8988T (cell line): ENCODE measurements at regions not wholly inside any gene's neighbourhood (a gene's known extent, or its start where the extent isn't known, plus 50 kb on each side); places are given as distances from the start of the nearest gene placed in this dataset.

Experiments
- DNase-seq: peaks from one replicate; pipeline ENCODE4 v3.0.0; 2011

GRCh38 chr6:105901583-105901982 is 184.6 kb upstream of the PRDM1 start:
- no peak for DNase-seq

- DNase-seq = no peak
Observed at GRCh38 chr6:105900125-105900937, 185.8 kb upstream of the PRDM1 start.

DNA sequence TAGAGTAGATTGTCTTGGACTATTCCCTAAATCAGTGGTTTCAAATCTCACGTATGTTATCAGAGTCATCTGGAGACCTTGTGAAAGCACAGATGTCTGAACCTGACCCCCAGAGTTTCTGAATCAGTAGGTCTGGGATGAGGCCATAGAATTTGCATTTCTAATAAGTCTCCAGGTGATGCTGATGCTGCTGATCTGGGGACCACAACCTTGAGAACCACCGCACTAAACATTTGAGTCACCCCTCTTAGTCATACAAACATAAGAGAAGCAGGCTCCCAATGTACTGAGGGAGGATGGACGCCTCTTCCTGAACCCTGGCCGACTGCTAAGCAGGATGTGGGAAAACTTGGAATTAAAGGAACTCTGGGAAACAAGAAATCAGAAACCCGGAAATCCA is 187.8 kb upstream of the PRDM1 start:
- no peak for DNase-seq

- no peak for DNase-seq
Observed at GRCh38 chr6:105897131-105897530, 189.0 kb upstream of the PRDM1 start.

DNA sequence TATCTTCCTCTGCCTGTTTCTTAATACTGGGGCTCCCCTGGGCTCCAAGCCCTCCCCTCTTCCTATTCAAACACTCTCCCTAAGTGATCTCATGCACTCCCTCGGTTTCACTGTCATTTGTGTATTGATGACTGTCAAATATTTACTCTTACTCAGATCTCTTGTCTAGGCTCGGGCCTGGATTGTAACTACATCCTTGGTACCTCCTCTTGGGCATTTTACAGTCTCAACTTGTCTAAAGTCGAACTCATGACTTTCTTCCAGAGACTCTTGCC is 189.4 kb upstream of the PRDM1 start:
- DNase-seq = no peak

GRCh38 chr6:105896052-105896820 is 189.9 kb upstream of the PRDM1 start:
- DNase-seq = no peak

DNA sequence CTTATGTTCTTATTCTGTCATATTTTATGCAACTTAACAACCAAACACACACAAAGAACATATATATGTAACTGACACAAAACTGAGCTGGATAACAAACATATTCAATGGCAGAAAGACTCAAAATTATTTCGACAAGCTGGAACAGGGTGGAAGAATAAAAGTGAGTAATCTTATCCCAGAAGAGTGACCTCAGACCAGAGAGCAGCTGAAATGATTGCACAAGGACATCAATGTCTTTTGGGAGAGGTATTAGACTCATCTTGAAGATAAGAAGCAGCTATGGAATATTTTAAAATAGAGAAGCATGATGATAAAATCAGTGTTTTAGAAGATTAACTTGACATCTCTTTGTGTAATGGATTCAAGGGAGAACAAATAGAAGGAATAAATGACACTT is 191.6 kb upstream of the PRDM1 start:
- no peak for DNase-seq

DNA sequence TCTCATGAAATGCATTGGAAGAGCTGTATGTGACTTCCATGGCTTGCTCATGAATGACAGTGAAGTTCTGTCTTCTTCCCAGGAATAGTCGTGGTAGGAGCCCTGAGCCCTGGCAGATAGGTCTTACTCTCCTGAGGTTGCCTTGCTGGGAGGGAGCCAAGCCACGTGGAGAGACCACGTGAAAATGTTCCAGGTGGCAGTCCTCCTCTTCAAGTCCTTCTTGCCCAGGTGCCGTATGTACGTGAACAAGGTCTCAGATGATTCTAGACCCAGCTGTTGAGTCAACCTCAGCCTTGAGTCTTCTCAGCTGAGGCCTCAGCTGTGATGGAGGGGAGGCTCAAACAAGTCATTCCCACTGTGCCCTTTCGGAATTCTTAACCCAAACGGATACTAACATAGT is 192.4 kb upstream of the PRDM1 start:
- DNase-seq = no peak

GRCh38 chr6:105892577-105893262 is 193.4 kb upstream of the PRDM1 start:
- DNase-seq = no peak

- no peak for DNase-seq
Observed at GRCh38 chr6:105890521-105891244, 195.5 kb upstream of the PRDM1 start.

- DNase-seq = no peak
Observed at GRCh38 chr6:105889902-105890301, 196.2 kb upstream of the PRDM1 start.

DNA sequence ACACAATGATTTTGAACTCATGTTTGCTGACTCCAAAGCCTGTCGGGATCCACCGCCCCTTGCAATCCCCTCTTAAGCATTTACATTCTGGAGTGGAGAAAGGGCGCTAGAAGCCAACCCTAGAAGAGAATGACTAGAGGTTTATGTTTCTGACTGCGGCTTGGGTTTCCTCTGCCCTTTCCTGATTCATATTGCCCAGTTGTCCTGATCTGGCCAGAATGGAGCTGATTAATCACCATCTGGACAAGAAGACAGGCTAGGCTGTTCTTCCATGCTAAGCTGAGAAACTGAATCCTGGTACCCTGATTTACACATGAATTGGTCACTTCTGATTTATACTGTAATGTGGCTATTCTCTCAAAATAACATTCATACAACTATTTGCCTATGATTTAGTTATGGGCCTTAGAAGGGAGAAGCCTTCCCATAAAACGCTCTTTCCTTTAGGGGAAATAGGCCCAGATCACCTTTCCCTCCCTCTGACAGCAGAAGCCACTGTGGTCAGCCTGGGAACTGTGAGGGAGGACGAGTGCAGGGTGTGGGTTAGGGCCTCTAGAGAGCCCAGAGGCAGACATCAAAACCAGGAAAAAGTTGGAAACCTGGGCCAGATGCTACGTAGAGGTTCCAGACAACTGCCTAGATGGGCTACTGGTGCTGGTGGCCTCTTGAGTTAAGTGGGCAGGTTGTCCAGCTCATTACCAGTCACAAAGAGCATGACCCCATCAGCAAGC is 199.2 kb upstream of the PRDM1 start:
- no peak for DNase-seq

GRCh38 chr6:105886066-105886813 is 199.9 kb upstream of the PRDM1 start:
- DNase-seq = no peak

DNA sequence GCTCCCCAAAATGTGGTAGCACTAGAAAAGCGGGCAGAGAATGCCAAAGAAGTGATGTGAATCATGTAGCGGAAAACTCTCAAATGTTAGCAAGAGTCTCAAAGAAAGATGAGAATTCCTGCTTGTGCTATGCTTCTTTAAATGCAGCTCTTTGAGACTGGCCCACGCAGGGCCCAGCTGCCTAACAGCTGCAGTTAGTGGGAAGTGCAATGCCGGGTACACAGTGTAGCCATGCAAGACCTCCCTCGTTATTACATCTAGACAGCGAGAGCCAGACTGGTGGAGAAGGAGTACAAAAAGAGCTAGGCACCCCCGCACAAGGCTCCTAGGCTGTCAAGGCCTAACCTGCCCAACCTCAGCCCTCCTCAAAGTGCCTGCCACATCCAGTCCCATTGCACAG is 201.7 kb upstream of the PRDM1 start:
- no peak for DNase-seq

DNA sequence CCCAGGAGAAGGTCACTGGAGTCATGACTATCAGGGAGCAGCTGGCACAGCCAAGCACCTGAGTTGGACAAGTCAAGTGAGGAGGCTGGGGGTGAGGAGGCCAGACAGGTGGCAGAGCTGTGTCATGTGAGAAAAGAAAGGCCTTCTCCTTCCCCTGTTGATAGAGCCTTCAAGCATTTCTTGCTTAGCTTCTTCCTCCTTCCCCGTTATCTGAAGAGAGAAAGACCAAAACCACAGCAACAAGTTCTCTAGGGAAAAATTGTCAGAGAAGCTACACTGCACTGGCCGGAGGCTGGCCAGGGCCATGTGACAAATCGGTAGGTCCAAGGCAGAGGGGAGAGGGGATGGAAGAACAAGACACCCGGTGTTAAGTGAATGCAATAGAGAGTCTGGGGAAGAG is 202.1 kb upstream of the PRDM1 start:
- DNase-seq = no peak

- no peak for DNase-seq
Observed at GRCh38 chr6:105882828-105883227, 203.3 kb upstream of the PRDM1 start.

DNA sequence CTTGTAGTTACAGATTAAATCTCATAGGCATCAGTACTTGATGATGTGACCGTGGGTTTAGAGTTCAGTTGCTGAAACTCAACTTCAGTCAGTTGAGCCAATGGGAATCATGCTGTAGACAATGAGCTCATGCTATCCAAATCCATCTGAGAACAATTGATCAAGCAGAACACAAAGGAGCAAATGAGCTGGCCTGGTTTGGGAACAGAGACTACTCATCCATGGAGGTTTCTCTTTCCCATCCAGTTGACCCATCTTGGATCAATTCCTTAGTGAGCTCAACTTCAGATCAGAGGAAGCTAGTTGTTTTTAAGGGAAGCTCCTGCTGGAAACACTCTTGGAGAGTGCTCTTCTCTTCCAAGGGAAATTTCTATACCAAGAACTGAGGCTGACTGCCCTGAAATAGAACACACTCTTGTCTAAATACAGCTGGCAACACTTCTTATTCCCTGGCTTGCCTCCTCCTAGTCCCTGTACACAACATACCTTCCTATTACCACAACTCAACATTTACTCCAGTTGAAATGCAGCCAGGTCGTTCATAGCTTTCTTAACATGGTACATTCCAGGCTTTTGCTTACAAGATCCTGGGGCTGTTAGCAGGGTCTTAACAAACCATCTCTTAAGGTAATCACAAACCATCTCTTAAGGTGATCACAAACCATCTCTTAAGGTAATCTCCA is 203.9 kb upstream of the PRDM1 start:
- DNase-seq = no peak

DNA sequence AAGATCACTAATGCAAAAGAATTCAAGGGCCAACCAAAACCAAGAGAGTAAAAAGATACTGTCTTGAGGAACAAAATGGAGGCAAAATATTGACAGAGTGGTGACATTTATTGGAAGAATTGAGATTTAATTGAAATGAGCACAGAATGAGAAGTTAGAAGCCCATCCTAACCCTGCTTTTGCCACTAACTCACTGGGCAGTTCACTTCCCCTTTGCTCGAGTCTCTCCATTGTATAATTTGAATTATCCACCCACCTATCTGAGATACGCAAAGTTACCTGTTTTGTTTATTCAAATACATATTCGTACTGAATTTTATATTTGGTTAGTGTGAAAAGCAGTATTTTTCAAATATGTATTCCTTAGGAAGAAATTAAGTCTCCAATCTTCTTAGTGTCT is 204.5 kb upstream of the PRDM1 start:
- no peak for DNase-seq

GRCh38 chr6:105880030-105880492 is 206.1 kb upstream of the PRDM1 start:
- DNase-seq = no peak

DNA sequence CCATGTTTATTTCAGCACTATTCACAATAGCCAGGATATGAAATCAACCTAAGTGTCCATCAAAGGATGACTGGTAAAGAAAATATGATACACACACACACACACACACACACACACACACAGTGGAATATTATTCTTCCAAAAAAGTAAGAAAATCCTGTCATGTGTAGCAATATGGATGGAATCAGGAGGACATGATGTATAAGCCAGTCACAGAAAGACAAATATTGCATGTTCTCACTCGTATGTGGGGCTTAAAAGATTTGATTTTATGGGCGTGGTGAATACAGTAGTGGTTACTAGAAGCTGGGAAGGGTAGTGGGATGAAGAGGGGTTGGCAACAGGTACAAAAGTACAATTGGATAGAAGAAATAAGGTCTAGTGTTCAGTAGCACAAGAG is 207.0 kb upstream of the PRDM1 start:
- no peak for DNase-seq

DNA sequence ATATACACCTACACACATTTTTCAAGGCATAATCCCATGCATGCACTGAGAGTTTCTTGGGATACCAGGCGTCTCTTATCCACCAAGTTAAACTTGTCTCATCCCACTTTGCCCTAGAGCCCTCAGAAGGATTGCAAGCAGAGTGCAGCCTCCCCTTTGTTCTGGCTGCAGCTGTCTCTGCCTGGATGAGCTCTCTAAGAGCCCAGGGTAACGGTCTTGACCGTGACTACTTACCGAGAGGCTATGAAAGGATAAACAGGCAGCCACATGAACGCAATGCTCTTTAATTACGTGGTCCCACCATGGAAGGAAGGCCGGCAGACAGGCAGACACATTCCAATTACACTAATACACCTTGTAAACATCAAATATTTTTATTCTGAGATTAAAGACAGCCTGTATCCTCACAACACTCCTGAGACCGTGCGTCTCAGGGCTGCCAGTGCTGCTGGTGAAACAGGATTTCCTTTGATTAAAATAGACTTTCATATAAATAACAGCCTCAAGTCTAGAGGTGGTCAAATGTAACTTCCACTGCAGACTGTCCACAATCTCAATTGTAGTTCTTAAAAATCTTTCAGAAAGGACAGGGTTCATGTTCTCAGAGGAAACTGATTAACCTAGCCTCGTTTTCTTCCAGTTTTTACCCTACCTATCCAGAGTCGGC is 210.0 kb upstream of the PRDM1 start:
- DNase-seq = no peak
